DMS153 (cell line): ENCODE measurements at regions not wholly inside any gene's neighbourhood (a gene's known extent, or its start where the extent isn't known, plus 50 kb on each side); places are given as distances from the start of the nearest gene placed in this dataset.

Source experiments
- DNase-seq: peaks from one replicate; lab custom pipeline; 2025; lab: John Stamatoyannopoulos, UW

GRCh38 chr21:28750565-28750964 lies 242.1 kb downstream of the LTN1 start:
- DNase-seq = no peak

- DNase-seq = no peak
Observed at GRCh38 chr21:28749536-28749935, 243.1 kb downstream of the LTN1 start.

GRCh38 chr21:28747464-28747863 lies 245.2 kb downstream of the LTN1 start:
- no peak for DNase-seq

GRCh38 chr21:28746166-28746565 lies 246.5 kb downstream of the LTN1 start:
- no peak for DNase-seq

GRCh38 chr21:28745131-28746016 lies 247.3 kb downstream of the LTN1 start:
- DNase-seq = peak; percentile 44

- DNase-seq = no peak
Observed at GRCh38 chr21:28743723-28744122, 249.0 kb downstream of the LTN1 start.

GRCh38 chr21:28742527-28742926 lies 250.2 kb downstream of the LTN1 start:
- DNase-seq = no peak

GRCh38 chr21:28740125-28740524 lies 252.6 kb downstream of the LTN1 start:
- no peak for DNase-seq

GRCh38 chr21:28738882-28739281 lies 253.8 kb downstream of the LTN1 start:
- DNase-seq = no peak

GRCh38 chr21:28738420-28738704 lies 254.3 kb downstream of the LTN1 start:
- DNase-seq = no peak

GRCh38 chr21:28737674-28738419 lies 254.8 kb downstream of the LTN1 start:
- peak; percentile 3 for DNase-seq

GRCh38 chr21:28734522-28735175 lies 258.0 kb downstream of the LTN1 start:
- no peak for DNase-seq

- DNase-seq = no peak
Observed at GRCh38 chr21:28731700-28732321, 260.9 kb downstream of the LTN1 start.

- DNase-seq = no peak
Observed at GRCh38 chr21:28729887-28730286, 262.8 kb downstream of the LTN1 start.

- DNase-seq = no peak
Observed at GRCh38 chr21:28727809-28728208, 264.9 kb downstream of the LTN1 start.

GRCh38 chr21:28725396-28725795 lies 267.3 kb downstream of the LTN1 start:
- DNase-seq = no peak

- no peak for DNase-seq
Observed at GRCh38 chr21:28723646-28724045, 269.0 kb downstream of the LTN1 start.

GRCh38 chr21:28719723-28720122 lies 273.0 kb downstream of the LTN1 start:
- DNase-seq = no peak

- no peak for DNase-seq
Observed at GRCh38 chr21:28714777-28715464, 277.8 kb downstream of the LTN1 start.

- DNase-seq = no peak
Observed at GRCh38 chr21:28712411-28712810, 280.3 kb downstream of the LTN1 start.

- DNase-seq = no peak
Observed at GRCh38 chr21:28705616-28706015, 287.1 kb downstream of the LTN1 start.

- DNase-seq = no peak
Observed at GRCh38 chr21:28704746-28705145, 287.9 kb downstream of the LTN1 start.
